ENCODE measurements at regions not wholly inside any gene's neighbourhood (a gene's known extent, or its start where the extent isn't known, plus 50 kb on each side); places are given as distances from the start of the nearest gene placed in this dataset.
"Not testable (repeated sequence)": the region's sequence is repeated elsewhere in the genome, so short reads cannot be mapped to it uniquely, and the experiment has no call there.

- no peak for DNase-seq (ENCODE audit: low read depth in 2 of 3, low spot score in 2 of 3)
Measured at GRCh38 chr10:78335371-78335690, 301.7 kb downstream of the RPS24 start.

- no peak for DNase-seq (ENCODE audit: low read depth in 2 of 3, low spot score in 2 of 3)
Measured at GRCh38 chr10:78335691-78336401, 302.2 kb downstream of the RPS24 start.

- no peak for DNase-seq (ENCODE audit: low read depth in 2 of 3, low spot score in 2 of 3)
Measured at GRCh38 chr10:78336402-78336791, 302.7 kb downstream of the RPS24 start.

- no peak for DNase-seq (ENCODE audit: low read depth in 2 of 3, low spot score in 2 of 3)
Measured at GRCh38 chr10:78337016-78337415, 303.4 kb downstream of the RPS24 start.

GRCh38 chr10:78337646-78338391, 304.2 kb downstream of the RPS24 start:
- no peak for DNase-seq (ENCODE audit: low read depth in 2 of 3, low spot score in 2 of 3)

- DNase-seq (ENCODE audit: low read depth in 2 of 3, low spot score in 2 of 3): no peak
Measured at GRCh38 chr10:78338717-78339116, 305.1 kb downstream of the RPS24 start.

- no peak for DNase-seq (ENCODE audit: low read depth in 2 of 3, low spot score in 2 of 3)
Measured at GRCh38 chr10:78339251-78339650, 305.6 kb downstream of the RPS24 start.

GRCh38 chr10:78341953-78342614, 308.4 kb downstream of the RPS24 start:
- DNase-seq (ENCODE audit: low read depth in 2 of 3, low spot score in 2 of 3): no peak

- no peak for DNase-seq (ENCODE audit: low read depth in 2 of 3, low spot score in 2 of 3)
Measured at GRCh38 chr10:78342827-78343653, 309.4 kb downstream of the RPS24 start.

GRCh38 chr10:78344257-78344656, 310.6 kb downstream of the RPS24 start:
- not testable (repeated sequence) for DNase-seq (ENCODE audit: low read depth in 2 of 3, low spot score in 2 of 3)

- DNase-seq (ENCODE audit: low read depth in 2 of 3, low spot score in 2 of 3): not testable (repeated sequence)
Measured at GRCh38 chr10:78345515-78345914, 311.9 kb downstream of the RPS24 start.

- no peak for DNase-seq (ENCODE audit: low read depth in 2 of 3, low spot score in 2 of 3)
Measured at GRCh38 chr10:78346721-78347120, 313.1 kb downstream of the RPS24 start.

- no peak for DNase-seq (ENCODE audit: low read depth in 2 of 3, low spot score in 2 of 3)
Measured at GRCh38 chr10:78348411-78349164, 314.9 kb downstream of the RPS24 start.

- no peak for DNase-seq (ENCODE audit: low read depth in 2 of 3, low spot score in 2 of 3)
Measured at GRCh38 chr10:78349165-78349516, 315.5 kb downstream of the RPS24 start.

- no peak for DNase-seq (ENCODE audit: low read depth in 2 of 3, low spot score in 2 of 3)
Measured at GRCh38 chr10:78349911-78350663, 316.4 kb downstream of the RPS24 start.

GRCh38 chr10:78351283-78351682, 317.6 kb downstream of the RPS24 start:
- DNase-seq (ENCODE audit: low read depth in 2 of 3, low spot score in 2 of 3): no peak

- no peak for DNase-seq (ENCODE audit: low read depth in 2 of 3, low spot score in 2 of 3)
Measured at GRCh38 chr10:78351809-78352208, 318.1 kb downstream of the RPS24 start.

- no peak for DNase-seq (ENCODE audit: low read depth in 2 of 3, low spot score in 2 of 3)
Measured at GRCh38 chr10:78353636-78354035, 320.0 kb downstream of the RPS24 start.

GRCh38 chr10:78354101-78354500, 320.4 kb downstream of the RPS24 start:
- DNase-seq (ENCODE audit: low read depth in 2 of 3, low spot score in 2 of 3): no peak

All from hematopoietic multipotent progenitor cell (in vitro differentiated cells).